Astrocyte (in vitro differentiated cells and primary cell): ENCODE measurements at regions not wholly inside any gene's neighbourhood (a gene's known extent, or its start where the extent isn't known, plus 50 kb on each side); places are given as distances from the start of the nearest gene placed in this dataset.
A peak's percentile ranks its signal among the peaks of the same experiment; 100 is the strongest.

Experiments
- DNase-seq: peaks from one replicate; pipeline ENCODE4 v3.0.0-alpha.2; 2010; ENCODE audit warnings: low read depth
- FAIRE-seq: peaks from 2 replicates; lab custom pipeline; 2011; peaks lifted over from hg19 to GRCh38; lab: Jason Lieb, UNC
- H2AFZ ChIP-seq: 2 replicates; pipeline ENCODE4 v1.6.0; 2012; ENCODE audit warnings: low read depth, low read length, inconsistent platforms
- H3K27ac ChIP-seq: 2 replicates; pipeline ENCODE4 v1.5.1; 2011; ENCODE audit warnings: low read depth, low read length, inconsistent platforms
- H3K27me3 ChIP-seq: 2 replicates; pipeline ENCODE4 v1.6.0; 2011; ENCODE audit warnings: low read length, inconsistent platforms; ENCODE audit not compliant: insufficient read depth
- H3K36me3 ChIP-seq: 2 replicates; pipeline ENCODE4 v1.5.1; 2011; ENCODE audit warnings: low read length, inconsistent platforms; ENCODE audit not compliant: insufficient read depth
- H3K4me1 ChIP-seq: 2 replicates; pipeline ENCODE4 v1.5.1; 2011; ENCODE audit warnings: low read length, inconsistent platforms; ENCODE audit not compliant: insufficient read depth
- H3K4me2 ChIP-seq: 2 replicates; pipeline ENCODE4 v1.6.0; 2012; ENCODE audit warnings: low read length, inconsistent platforms
- H3K4me3 ChIP-seq: 2 replicates; pipeline ENCODE4 v1.5.1; 2011; ENCODE audit warnings: low read depth, mild to moderate bottlenecking, low read length, inconsistent platforms; ENCODE audit not compliant: insufficient read depth
- H3K79me2 ChIP-seq: 2 replicates; pipeline ENCODE4 v1.6.0; 2012; ENCODE audit warnings: mild to moderate bottlenecking, low read length, inconsistent platforms; ENCODE audit not compliant: insufficient read depth
- H3K9ac ChIP-seq: 2 replicates; pipeline ENCODE4 v1.6.0; 2012; ENCODE audit warnings: mild to moderate bottlenecking, low read length, inconsistent platforms
- H3K9me3 ChIP-seq: 2 replicates; pipeline ENCODE4 v1.5.1; 2012; ENCODE audit warnings: low read depth, mild to moderate bottlenecking, low read length, inconsistent platforms; ENCODE audit not compliant: insufficient read depth
- H4K20me1 ChIP-seq: 2 replicates; pipeline ENCODE4 v1.6.0; 2012; ENCODE audit warnings: low read length, inconsistent platforms; ENCODE audit not compliant: insufficient read depth
- H3K27ac Mint-ChIP-seq: one replicate; pipeline ENCODE4 v1.8.0; 2021; ENCODE audit warnings: mild to moderate bottlenecking, mixed read lengths; ENCODE audit not compliant: unreplicated experiment
- H3K27me3 Mint-ChIP-seq: one replicate; pipeline ENCODE4 v1.8.0; 2021; ENCODE audit warnings: low read depth, mixed read lengths; ENCODE audit not compliant: unreplicated experiment
- H3K36me3 Mint-ChIP-seq: one replicate; pipeline ENCODE4 v1.8.0; 2021; ENCODE audit warnings: low read depth, mixed read lengths; ENCODE audit not compliant: unreplicated experiment
- H3K4me1 Mint-ChIP-seq: one replicate; pipeline ENCODE4 v1.8.0; 2021; ENCODE audit warnings: low read depth, mixed read lengths; ENCODE audit not compliant: unreplicated experiment
- H3K4me3 Mint-ChIP-seq: one replicate; pipeline ENCODE4 v1.8.0; 2021; ENCODE audit warnings: mild to moderate bottlenecking, moderate library complexity, mixed read lengths; ENCODE audit not compliant: unreplicated experiment
- H3K9me3 Mint-ChIP-seq: one replicate; pipeline ENCODE4 v1.8.0; 2021; ENCODE audit warnings: mild to moderate bottlenecking, mixed read lengths; ENCODE audit not compliant: unreplicated experiment
- CTCF ChIP-seq: IDR thresholded peaks from 2 replicates; pipeline ENCODE4 v1.5.1; 2011; ENCODE audit warnings: low read depth, mild to moderate bottlenecking, inconsistent platforms, low read length, moderate library complexity; ENCODE audit not compliant: insufficient read depth
- EZH2 ChIP-seq: IDR thresholded peaks from 2 replicates; pipeline ENCODE4 v1.6.1; 2012; ENCODE audit warnings: mild to moderate bottlenecking, low read length, inconsistent platforms; ENCODE audit not compliant: insufficient read depth

DNA sequence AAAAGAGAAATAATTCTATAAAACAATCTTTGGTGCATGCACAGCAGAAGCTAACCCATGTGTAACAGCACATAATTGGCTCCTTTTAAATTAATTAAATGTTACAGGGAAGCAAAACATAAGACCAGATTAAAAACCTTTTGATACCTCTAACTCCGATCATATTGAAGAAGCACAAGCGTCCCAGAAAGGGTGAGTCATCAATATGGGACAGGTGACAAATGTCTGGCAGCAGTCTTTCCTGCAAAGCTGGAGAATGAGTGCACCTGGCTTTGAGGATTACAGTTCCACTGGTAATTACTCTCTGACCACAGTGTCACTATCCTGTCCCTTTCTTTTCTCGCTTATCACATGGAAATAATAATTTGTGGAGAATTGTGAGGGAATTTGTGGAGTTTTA lies 94.6 kb downstream of the FAM9B start:
- no peak overlapping the region for H3K27ac ChIP-seq
- no peaks in the 10 kb centered on the region for H4K20me1 ChIP-seq
- H3K9me3 ChIP-seq = no peaks in the 10 kb centered on the region
- TF ChIP-seq EZH2 (no peak), CTCF (no peak)
- no peak overlapping the region for H2AFZ ChIP-seq
- Mint-ChIP-seq H3K4me3 (no peak overlapping the region), H3K36me3 (no peaks in the 10 kb centered on the region), H3K27me3 (no peaks in the 10 kb centered on the region), H3K9me3 (peaks cover 7% of the 10 kb centered on the region), H3K4me1 (peaks cover 2% of the 10 kb centered on the region), H3K27ac (no peak overlapping the region)
- FAIRE-seq (no peak), DNase-seq (no peak)
- H3K9ac ChIP-seq = no peak overlapping the region
- H3K27me3 ChIP-seq = no peaks in the 10 kb centered on the region
- H3K4me1 ChIP-seq = no peaks in the 10 kb centered on the region
- no peak overlapping the region for H3K4me3 ChIP-seq
- no peaks in the 10 kb centered on the region for H3K79me2 ChIP-seq
- H3K4me2 ChIP-seq = no peak overlapping the region
- H3K36me3 ChIP-seq = no peaks in the 10 kb centered on the region

GRCh38 chrX:8927701-8928100 lies 106.2 kb downstream of the FAM9B start:
- FAIRE-seq = no peak
- Histone ChIP-seq H4K20me1 (no peaks in the 10 kb centered on the region), H3K9me3 (no peaks in the 10 kb centered on the region), H3K4me2 (no peak overlapping the region), H3K9ac (no peak overlapping the region), H3K4me3 (no peak overlapping the region), H3K27me3 (no peaks in the 10 kb centered on the region), H3K79me2 (no peaks in the 10 kb centered on the region), H3K4me1 (no peaks in the 10 kb centered on the region), H3K27ac (no peak overlapping the region), H2AFZ (no peak overlapping the region), H3K36me3 (no peaks in the 10 kb centered on the region)
- Mint-ChIP-seq H3K4me3 (no peak overlapping the region), H3K27me3 (peaks cover 2% of the 10 kb centered on the region), H3K9me3 (peaks cover 3% of the 10 kb centered on the region), H3K27ac (no peak overlapping the region), H3K4me1 (no peaks in the 10 kb centered on the region), H3K36me3 (no peaks in the 10 kb centered on the region)
- TF ChIP-seq EZH2 (no peak), CTCF (no peak)
- DNase-seq = no peak

GRCh38 chrX:8927066-8927635 lies 106.8 kb downstream of the FAM9B start:
- no peak overlapping the region for H3K4me3 ChIP-seq
- no peak overlapping the region for H2AFZ ChIP-seq
- no peak overlapping the region for H3K4me3 Mint-ChIP-seq
- TF ChIP-seq EZH2 = no peak
- no peak for TF ChIP-seq CTCF
- no peaks in the 10 kb centered on the region for H3K27me3 ChIP-seq
- H3K27ac Mint-ChIP-seq = no peak overlapping the region
- no peaks in the 10 kb centered on the region for H4K20me1 ChIP-seq
- H3K36me3 Mint-ChIP-seq = no peaks in the 10 kb centered on the region
- DNase-seq = no peak
- no peaks in the 10 kb centered on the region for H3K36me3 ChIP-seq
- H3K4me1 Mint-ChIP-seq = no peaks in the 10 kb centered on the region
- H3K9me3 Mint-ChIP-seq = no peaks in the 10 kb centered on the region
- H3K9ac ChIP-seq = no peak overlapping the region
- H3K9me3 ChIP-seq = no peaks in the 10 kb centered on the region
- peaks cover 2% of the 10 kb centered on the region for H3K27me3 Mint-ChIP-seq
- no peaks in the 10 kb centered on the region for H3K4me1 ChIP-seq
- H3K79me2 ChIP-seq = no peaks in the 10 kb centered on the region
- H3K4me2 ChIP-seq = no peak overlapping the region
- FAIRE-seq = peak; percentile 93
- no peak overlapping the region for H3K27ac ChIP-seq
